GM19467 (cell line): ENCODE measurements at regions not wholly inside any gene's neighbourhood (a gene's known extent, or its start where the extent isn't known, plus 50 kb on each side); places are given as distances from the start of the nearest gene placed in this dataset.

Experiments used
- ATAC-seq: cut with Tn5 transposase; IDR thresholded peaks from one replicate; pipeline ENCODE4 v1.9.1; 2021; ENCODE audit warnings: mild to moderate bottlenecking, moderate library complexity; ENCODE audit not compliant: unreplicated experiment

DNA sequence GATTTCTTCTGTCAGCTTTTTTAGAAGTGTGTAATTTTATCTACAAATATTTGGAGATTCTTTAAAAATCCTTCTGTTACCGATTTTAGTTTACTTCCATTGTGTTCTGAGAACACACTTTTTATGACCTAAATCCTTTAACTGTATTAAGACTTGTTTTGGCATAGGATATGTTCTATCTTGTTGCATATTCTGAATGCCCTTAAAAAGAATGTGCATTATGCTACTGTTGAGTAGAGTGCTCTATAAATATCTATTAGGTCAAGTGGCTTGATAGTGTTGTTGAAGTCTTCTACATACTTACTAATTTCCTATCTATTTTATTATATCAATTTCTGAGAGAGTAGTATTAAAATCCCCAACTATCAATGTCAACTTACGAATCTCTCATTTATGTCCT, 502.2 kb downstream of the MAFB start:
- ATAC-seq, result no peak

GRCh38 chr20:40181676-40182075, 507.4 kb downstream of the MAFB start:
- no peak for ATAC-seq

DNA sequence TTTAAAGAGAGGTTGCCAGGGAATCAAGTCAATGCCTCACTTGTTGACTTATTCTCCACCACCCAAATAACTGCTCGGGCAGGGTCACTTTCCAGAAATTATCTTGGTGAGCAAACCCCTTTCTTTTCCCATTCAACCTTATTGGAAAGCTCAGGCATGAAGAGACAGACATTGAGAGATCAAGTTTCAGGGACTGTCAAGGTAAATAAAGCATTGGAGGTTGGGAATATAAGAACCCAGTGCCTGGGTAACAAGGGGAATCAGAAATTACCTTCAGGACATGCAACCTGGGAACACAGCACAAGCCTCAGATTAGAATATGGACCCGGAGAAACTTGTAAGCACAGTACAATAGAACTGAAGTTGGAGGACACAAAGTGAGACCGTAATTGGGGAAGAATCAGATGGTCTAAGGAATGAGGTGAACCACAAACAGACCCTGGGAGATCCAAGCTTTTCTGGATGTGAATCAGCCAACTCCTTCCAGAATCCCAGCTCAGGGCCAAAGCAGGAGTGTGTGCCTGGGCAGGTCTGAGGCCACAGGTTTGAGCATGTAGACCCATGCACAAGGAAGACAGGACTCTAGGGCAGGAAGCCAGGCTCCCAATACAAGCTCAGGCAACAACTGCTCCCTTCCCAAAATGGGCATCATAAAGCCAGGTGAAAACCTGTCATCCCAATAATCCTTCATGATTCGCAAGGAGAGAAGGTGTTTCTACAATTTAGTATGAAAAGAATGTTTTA, 512.8 kb downstream of the MAFB start:
- ATAC-seq, result no peak

- ATAC-seq, result no peak
Measured at GRCh38 chr20:40175296-40175695, 513.7 kb downstream of the MAFB start.

GRCh38 chr20:40173872-40174271, 515.2 kb downstream of the MAFB start:
- no peak for ATAC-seq

- no peak for ATAC-seq
Measured at GRCh38 chr20:40168981-40169620, 519.9 kb downstream of the MAFB start.

- ATAC-seq, result no peak
Measured at GRCh38 chr20:40161391-40161790, 527.6 kb downstream of the MAFB start.

- no peak for ATAC-seq
Measured at GRCh38 chr20:40160097-40160550, 528.9 kb downstream of the MAFB start.

- no peak for ATAC-seq
Measured at GRCh38 chr20:40159276-40159675, 529.8 kb downstream of the MAFB start.

- peak; percentile 95 for ATAC-seq
Measured at GRCh38 chr20:40156600-40157317, 532.3 kb downstream of the MAFB start.

DNA sequence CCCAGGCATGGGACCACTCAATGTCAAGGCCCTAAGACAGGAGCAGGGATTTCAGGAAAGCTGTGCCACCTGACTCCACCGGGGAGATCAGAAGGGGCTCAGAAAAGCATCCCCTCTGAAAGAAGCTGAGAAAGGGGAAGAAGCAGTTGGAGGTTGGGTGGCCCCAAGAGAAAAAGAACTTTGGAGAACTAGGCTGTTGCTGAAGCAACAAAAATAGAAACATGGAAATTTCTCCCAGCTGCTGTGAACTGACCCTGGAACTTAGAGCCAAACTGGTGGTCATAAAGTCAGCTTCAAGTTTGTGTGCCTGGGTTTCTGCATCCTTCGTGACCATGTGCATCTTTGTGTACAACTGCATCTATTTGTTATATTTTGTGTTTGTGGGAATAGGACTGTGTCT, 534.5 kb downstream of the MAFB start:
- ATAC-seq, result no peak

- no peak for ATAC-seq
Measured at GRCh38 chr20:40148886-40149285, 540.1 kb downstream of the MAFB start.

DNA sequence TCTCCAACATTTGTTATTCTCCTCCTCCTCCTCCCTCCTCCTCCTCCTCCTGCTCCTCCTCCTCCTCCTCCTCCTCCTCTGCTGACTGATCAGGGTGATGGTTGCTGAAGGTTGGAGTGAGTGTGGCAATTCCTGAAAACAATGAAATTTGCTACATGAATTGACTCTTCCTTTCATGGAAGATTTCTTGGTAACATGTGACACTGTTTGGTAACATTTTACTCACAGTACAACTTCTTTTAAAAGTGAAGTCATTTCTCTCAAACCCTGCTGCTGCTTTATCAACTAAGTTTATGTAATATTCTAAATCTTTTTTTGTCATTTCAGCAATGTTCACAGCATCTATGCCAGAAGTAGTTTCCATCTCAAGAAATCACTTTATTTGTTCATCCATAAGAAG, 543.0 kb downstream of the MAFB start:
- ATAC-seq, result no peak

DNA sequence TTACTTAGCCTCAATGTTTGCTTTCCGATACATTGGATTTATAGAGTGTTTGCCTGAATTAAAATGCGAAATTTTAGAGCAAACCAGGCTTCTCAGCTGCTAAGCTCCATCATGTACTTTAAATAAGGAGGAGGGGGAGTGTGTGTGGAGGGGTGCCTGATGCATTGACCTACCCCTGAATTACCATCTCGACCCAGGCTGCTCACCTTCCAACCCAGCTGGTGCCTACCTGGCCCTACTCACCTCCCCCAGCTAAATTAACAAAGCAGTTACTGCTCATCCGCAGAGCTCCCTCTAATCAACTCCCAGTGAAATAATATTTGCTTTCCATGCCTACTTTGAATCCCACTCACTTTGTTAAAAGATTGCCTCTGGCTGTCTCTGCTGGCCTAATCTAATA, 544.5 kb downstream of the MAFB start:
- no peak for ATAC-seq

DNA sequence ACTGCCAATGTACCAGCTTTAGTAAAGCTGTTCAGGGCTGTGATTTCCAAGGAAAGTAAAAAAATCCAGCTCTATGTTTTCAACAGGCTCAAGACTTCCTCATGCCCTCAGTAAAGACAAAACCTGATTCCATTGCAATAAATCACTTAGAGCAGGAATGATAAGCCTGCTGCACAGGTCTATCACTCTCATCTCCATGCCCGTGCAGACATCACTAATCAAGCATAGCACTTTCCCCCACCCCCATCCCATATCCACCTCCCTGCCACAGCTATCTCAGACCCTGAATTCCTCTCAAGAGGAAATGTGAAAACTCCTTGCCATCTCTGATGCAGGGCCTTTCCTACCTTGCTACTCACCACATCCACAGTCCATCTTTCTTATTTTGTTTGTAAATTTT, 554.9 kb downstream of the MAFB start:
- ATAC-seq, result no peak

DNA sequence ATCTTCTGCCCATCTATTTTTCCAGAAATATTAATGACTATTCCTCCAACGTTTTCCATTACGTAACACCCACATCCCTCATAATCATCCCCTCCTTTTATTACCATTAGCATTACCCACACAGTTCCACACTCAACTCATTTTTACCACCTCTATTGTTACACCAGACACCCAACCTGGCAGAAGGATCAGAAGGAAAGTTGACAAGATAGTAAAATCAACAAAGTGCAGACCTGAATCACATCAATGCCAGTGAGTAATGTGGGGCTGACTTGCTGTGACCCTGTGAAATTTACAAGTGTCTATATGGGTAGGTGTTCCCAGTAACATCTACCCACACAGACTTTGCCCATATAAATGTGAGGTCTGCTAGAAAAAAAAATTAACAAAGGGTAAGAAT, 568.2 kb downstream of the MAFB start:
- ATAC-seq, result no peak

DNA sequence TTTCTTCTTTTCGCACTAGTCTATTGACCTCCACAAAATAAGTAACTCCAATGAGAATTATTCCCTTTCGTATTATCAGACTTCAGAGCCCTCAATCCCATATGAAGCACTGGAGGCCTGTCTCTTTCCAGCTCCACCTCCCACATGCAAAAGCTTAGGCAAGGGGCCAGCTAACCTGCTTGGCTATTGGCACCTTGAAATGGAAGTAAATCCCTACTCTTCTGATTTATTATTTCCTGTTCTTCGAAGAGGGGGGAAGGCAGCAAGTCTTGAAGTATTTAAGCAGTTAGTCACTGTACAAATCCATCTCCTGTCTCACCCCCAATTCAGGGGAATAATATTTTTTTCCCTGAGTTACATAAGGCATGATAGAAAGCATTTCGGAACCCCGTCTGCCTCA, 577.8 kb downstream of the MAFB start:
- no peak for ATAC-seq

- no peak for ATAC-seq
Measured at GRCh38 chr20:40110311-40110831, 578.7 kb downstream of the MAFB start.

DNA sequence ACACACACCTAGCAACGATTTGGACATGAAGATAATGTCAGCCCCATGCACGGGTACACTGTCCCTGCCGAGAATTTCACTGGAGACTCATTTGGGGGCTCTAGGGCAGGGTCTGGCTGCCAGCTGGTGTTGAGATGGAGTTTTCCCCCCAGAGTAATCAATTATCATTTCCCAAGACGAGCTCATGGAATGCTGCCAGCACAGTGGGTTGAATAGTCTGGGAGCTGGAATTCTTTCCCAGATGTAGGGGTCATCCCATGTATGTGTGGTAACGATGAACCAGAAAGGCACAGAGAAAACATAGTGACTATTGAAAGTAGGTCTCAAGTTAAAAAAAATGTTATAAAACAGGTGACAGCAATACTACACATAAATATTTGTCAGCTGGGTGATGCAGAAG, 579.9 kb downstream of the MAFB start:
- ATAC-seq, result no peak

DNA sequence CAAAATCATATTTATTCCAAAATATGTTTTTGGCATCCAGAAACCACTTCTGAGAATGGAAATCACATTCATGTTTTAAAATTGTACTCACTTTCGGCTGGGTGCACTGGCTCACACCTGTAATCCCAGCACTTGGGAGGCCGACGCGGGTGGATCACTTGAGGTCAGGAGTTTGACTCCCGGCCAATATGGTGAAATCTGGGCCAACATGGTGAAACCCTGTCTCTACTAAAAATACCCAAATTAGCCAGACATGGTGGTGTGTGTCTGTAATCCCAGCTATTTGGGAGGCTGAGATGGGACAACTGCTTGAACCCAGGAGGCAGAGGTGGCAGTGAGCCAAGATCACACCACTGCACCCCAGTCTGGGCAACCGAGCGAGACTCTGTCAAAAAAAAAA, 580.7 kb downstream of the MAFB start:
- ATAC-seq, result no peak

GRCh38 chr20:40104959-40105358, 584.1 kb downstream of the MAFB start:
- ATAC-seq, result no peak

DNA sequence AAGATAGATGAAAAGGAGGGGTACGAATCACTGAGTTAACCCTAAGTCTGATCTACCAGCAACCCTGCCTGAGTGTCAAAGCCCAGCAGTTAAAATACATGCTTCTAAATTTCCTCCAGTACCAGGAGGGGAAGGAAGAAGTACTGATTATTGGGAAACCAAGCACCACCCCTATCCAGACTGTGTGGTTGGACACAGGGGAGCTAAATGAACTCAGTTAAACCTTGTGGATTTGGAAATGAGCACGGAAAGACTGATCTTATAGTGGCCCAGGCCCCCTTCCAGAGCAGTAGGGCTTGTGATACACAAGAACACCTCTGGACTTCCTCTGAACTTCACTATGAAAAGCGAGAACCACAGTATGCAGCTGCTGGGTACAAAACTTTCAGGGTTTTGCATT, 585.6 kb downstream of the MAFB start:
- no peak for ATAC-seq
